NCI-H187 (cell line): ENCODE measurements at regions not wholly inside any gene's neighbourhood (a gene's known extent, or its start where the extent isn't known, plus 50 kb on each side); places are given as distances from the start of the nearest gene placed in this dataset.
A peak's percentile ranks its signal among the peaks of the same experiment; 100 is the strongest.

Experiments
- DNase-seq, 2 experiments: peaks; one replicate each; lab custom pipeline; 2025; lab: John Stamatoyannopoulos, UW

- no peak for DNase-seq
Observed at GRCh38 chr4:167290678-167291077, 56.4 kb upstream of the SPOCK3 start.

GRCh38 chr4:167308876-167309275 lies 74.6 kb upstream of the SPOCK3 start:
- DNase-seq: no peak

- DNase-seq: no peak
Observed at GRCh38 chr4:167321299-167321698, 87.0 kb upstream of the SPOCK3 start.

- DNase-seq: no peak
Observed at GRCh38 chr4:167339781-167340180, 105.5 kb upstream of the SPOCK3 start.

- no peak for DNase-seq
Observed at GRCh38 chr4:167359711-167360110, 125.4 kb upstream of the SPOCK3 start.

GRCh38 chr4:167379076-167379835 lies 145.0 kb upstream of the SPOCK3 start:
- no peak for DNase-seq

GRCh38 chr4:167380964-167381363 lies 146.7 kb upstream of the SPOCK3 start:
- no peak for DNase-seq

- DNase-seq: no peak
Observed at GRCh38 chr4:167383291-167383690, 149.0 kb upstream of the SPOCK3 start.

- DNase-seq: no peak
Observed at GRCh38 chr4:167397586-167397985, 163.3 kb upstream of the SPOCK3 start.

- DNase-seq: no peak
Observed at GRCh38 chr4:167399201-167399600, 164.9 kb upstream of the SPOCK3 start.

- DNase-seq: no peak
Observed at GRCh38 chr4:167406181-167406580, 171.9 kb upstream of the SPOCK3 start.

- DNase-seq: no peak
Observed at GRCh38 chr4:167415461-167415860, 181.2 kb upstream of the SPOCK3 start.

GRCh38 chr4:167419468-167420140 lies 185.3 kb upstream of the SPOCK3 start:
- DNase-seq: no peak

- no peak for DNase-seq
Observed at GRCh38 chr4:167421201-167421600, 186.9 kb upstream of the SPOCK3 start.

- DNase-seq: no peak
Observed at GRCh38 chr4:167424341-167425256, 190.3 kb upstream of the SPOCK3 start.

- peak; percentile 2 to 6 for DNase-seq
Observed at GRCh38 chr4:167428156-167428555, 193.9 kb upstream of the SPOCK3 start.

GRCh38 chr4:167431371-167431770 lies 197.1 kb upstream of the SPOCK3 start:
- no peak for DNase-seq

- DNase-seq: no peak
Observed at GRCh38 chr4:167435786-167436185, 201.5 kb upstream of the SPOCK3 start.

- no peak for DNase-seq
Observed at GRCh38 chr4:167443841-167444240, 209.5 kb upstream of the SPOCK3 start.

GRCh38 chr4:167452922-167453430 lies 218.7 kb upstream of the SPOCK3 start:
- DNase-seq: no peak

- DNase-seq: no peak
Observed at GRCh38 chr4:167456619-167457018, 222.3 kb upstream of the SPOCK3 start.

GRCh38 chr4:167469436-167469835 lies 235.1 kb upstream of the SPOCK3 start:
- DNase-seq: no peak
